ENCODE measurements at regions not wholly inside any gene's neighbourhood (a gene's known extent, or its start where the extent isn't known, plus 50 kb on each side); places are given as distances from the start of the nearest gene placed in this dataset.

DNA sequence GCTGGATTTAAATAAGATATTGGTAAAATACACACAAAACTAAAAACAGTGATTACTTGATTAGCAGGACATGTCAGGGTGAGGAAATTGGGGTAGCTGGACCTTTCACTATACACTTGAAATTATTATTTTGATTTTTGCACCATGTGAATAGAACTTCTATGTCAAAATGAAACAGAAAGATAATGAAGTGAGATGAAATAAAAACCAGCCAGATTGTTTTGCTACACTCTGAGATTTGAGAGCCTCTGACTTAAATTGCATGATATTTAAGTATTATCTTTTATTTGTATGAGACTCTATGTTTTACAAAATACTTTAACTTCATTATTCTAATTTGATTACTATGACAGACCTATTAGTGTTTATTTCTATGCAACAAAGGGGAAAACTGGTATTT lies 819.6 kb upstream of the ATXN8OS start (continued):
- TF ChIP-seq JUNB (IDR thresholded peaks at IDR 0.05) = no peak
- TF ChIP-seq E2F6 (IDR thresholded peaks at IDR 0.05; ENCODE audit: borderline replicate concordance, low read depth) = no peak
- no peak for TF ChIP-seq RARB (CRISPR knock-in tag; IDR thresholded peaks at IDR 0.05)
- TF ChIP-seq EP300 (IDR thresholded peaks at IDR 0.05) = no peak
- TF ChIP-seq ELK1 (IDR thresholded peaks at IDR 0.05; ENCODE audit: low read depth, low read length) = no peak

GRCh38 chr13:69287050-69287698 lies 820.5 kb upstream of the ATXN8OS start:
- Histone ChIP-seq H3K27ac (0 out of 6 replicates have a peak overlapping the region, but pooled peaks of 1 of the 2 experiments have one; percentile 24), H3K4me1 (no peaks in the 10 kb centered on the region), H3K4me2 (peak overlapping the region; percentile 57), H3K9me3 (no peaks in the 10 kb centered on the region), H3K4me3 (no peak overlapping the region)
- peak; percentile 66 to 80; a peak in 3 of 6 replicates for ATAC-seq
- no peak for FAIRE-seq
- ChIA-PET CTCF (no interaction called here), POLR2A (no interaction called here)
- 11% methylated on average over 8 of the region's 8 CpGs for WGBS (ENCODE audit: missing lambda C conversion rate)
- peak in 1 of 2 experiments; percentile 9 for DNase-seq (ENCODE audit: low read depth in 1 of 2, low spot score in 1 of 2)
- TF ChIP-seq EHF (CRISPR knock-in tag; IDR thresholded peaks at IDR 0.05) (no peak), RAD21 (conservative IDR thresholded peaks at IDR 0.05 in 1 of 2, IDR thresholded peaks at IDR 0.05 in 1 of 2) (no peak), HOXA7 (CRISPR knock-in tag; IDR thresholded peaks at IDR 0.05) (no peak), ZNF302 (CRISPR knock-in tag; IDR thresholded peaks at IDR 0.05) (no peak), CEBPB (IDR thresholded peaks at IDR 0.05) (no peak), RFX5 (IDR thresholded peaks at IDR 0.05) (no peak), ELK1 (IDR thresholded peaks at IDR 0.05; ENCODE audit: low read depth, low read length) (no peak), ZSCAN20 (CRISPR knock-in tag; IDR thresholded peaks at IDR 0.05) (no peak), FOSL2 (IDR thresholded peaks at IDR 0.05) (no peak), FOSL2 (CRISPR knock-in tag; IDR thresholded peaks at IDR 0.05) (no peak), SMC3 (IDR thresholded peaks at IDR 0.05) (no peak), HOXB5 (CRISPR knock-in tag; IDR thresholded peaks at IDR 0.05) (no peak)
- TF ChIP-seq, protein P1, sequence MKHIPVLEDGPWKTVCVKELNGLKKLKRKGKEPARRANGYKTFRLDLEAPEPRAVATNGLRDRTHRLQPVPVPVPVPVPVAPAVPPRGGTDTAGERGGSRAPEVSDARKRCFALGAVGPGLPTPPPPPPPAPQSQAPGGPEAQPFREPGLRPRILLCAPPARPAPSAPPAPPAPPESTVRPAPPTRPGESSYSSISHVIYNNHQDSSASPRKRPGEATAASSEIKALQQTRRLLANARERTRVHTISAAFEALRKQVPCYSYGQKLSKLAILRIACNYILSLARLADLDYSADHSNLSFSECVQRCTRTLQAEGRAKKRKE (CRISPR knock-in tag; IDR thresholded peaks at IDR 0.05; ENCODE audit: low read depth) = no peak
- TF ChIP-seq, protein P2, sequence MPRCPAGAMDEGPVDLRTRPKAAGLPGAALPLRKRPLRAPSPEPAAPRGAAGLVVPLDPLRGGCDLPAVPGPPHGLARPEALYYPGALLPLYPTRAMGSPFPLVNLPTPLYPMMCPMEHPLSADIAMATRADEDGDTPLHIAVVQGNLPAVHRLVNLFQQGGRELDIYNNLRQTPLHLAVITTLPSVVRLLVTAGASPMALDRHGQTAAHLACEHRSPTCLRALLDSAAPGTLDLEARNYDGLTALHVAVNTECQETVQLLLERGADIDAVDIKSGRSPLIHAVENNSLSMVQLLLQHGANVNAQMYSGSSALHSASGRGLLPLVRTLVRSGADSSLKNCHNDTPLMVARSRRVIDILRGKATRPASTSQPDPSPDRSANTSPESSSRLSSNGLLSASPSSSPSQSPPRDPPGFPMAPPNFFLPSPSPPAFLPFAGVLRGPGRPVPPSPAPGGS (IDR thresholded peaks at IDR 0.05) = no peak

DNA sequence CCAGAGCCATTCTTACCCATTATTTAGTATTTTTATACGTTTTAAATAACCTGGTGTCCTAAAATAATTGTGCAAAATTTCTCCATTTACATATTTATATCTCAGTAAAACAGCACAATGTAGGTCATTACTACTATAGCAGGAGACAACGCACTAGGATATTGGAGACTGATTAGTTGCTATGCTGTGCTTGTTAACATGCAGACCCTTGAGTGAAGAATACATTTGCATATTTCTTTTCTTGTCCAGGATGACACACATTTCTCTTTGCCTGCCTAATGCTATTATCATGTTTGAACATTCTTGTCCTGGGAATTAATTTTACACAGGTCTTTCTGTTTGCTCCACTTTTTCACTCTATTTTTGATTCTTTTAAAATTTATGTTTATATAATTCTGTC lies 823.8 kb upstream of the ATXN8OS start:
- DNase-seq (ENCODE audit: low read depth in 1 of 2, low spot score in 1 of 2) (no peak), ATAC-seq (no peak), FAIRE-seq (no peak)
- no peaks in the 10 kb centered on the region for H3K4me1 ChIP-seq
- ChIA-PET POLR2A (no interaction called here), CTCF (no interaction called here)
- no peak overlapping the region for H3K27ac ChIP-seq
- H3K4me2 ChIP-seq = no peak overlapping the region
- TF ChIP-seq HOXB13 (CRISPR knock-in tag; IDR thresholded peaks at IDR 0.05; ENCODE audit: low read depth) (no peak), SREBF2 (IDR thresholded peaks at IDR 0.05) (no peak), CBX8 (IDR thresholded peaks at IDR 0.05) (no peak), RFX5 (IDR thresholded peaks at IDR 0.05) (no peak), MAZ (IDR thresholded peaks at IDR 0.05; ENCODE audit: borderline replicate concordance, low read depth, low read length) (no peak), TFCP2L1 (CRISPR knock-in tag; IDR thresholded peaks at IDR 0.05) (no peak), FOXS1 (CRISPR knock-in tag; IDR thresholded peaks at IDR 0.05) (no peak), NR3C1 (IDR thresholded peaks at IDR 0.05) (no peak), CBX2 (IDR thresholded peaks at IDR 0.05; ENCODE audit: borderline replicate concordance, low read depth) (no peak), HOXA7 (CRISPR knock-in tag; IDR thresholded peaks at IDR 0.05) (no peak), RARB (CRISPR knock-in tag; IDR thresholded peaks at IDR 0.05) (no peak), FOSL2 (IDR thresholded peaks at IDR 0.05) (no peak), FOSL2 (CRISPR knock-in tag; IDR thresholded peaks at IDR 0.05) (no peak), EHMT2 (IDR thresholded peaks at IDR 0.05; ENCODE audit: low read depth) (no peak)
- no peaks in the 10 kb centered on the region for H3K9me3 ChIP-seq
- 36% methylated on average over 2 of the region's 2 CpGs for WGBS (ENCODE audit: missing lambda C conversion rate)
- no peak overlapping the region for H3K4me3 ChIP-seq
